HG03439 (cell line): ENCODE measurements at regions not wholly inside any gene's neighbourhood (a gene's known extent, or its start where the extent isn't known, plus 50 kb on each side); places are given as distances from the start of the nearest gene placed in this dataset.

Experiments used
- ATAC-seq: cut with Tn5 transposase; IDR thresholded peaks from one replicate; pipeline ENCODE4 v1.9.1; 2021; ENCODE audit warnings: mild to moderate bottlenecking, moderate library complexity; ENCODE audit not compliant: unreplicated experiment

- ATAC-seq = no peak
Measured at GRCh38 chr2:80706541-80706940, 402.0 kb upstream of the LRRTM1 start.

GRCh38 chr2:80703532-80703931 lies 399.0 kb upstream of the LRRTM1 start:
- ATAC-seq = no peak

GRCh38 chr2:80700961-80701360 lies 396.4 kb upstream of the LRRTM1 start:
- no peak for ATAC-seq
